Esophagus squamous epithelium (tissue), 4 donors: ENCODE measurements at regions not wholly inside any gene's neighbourhood (a gene's known extent, or its start where the extent isn't known, plus 50 kb on each side); places are given as distances from the start of the nearest gene placed in this dataset.

ENCODE experiments used
- POLR2A ChIP-seq, 4 donors: fragments of 450-650 bp; IDR thresholded peaks; one replicate each; pipeline ENCODE4 v1.6.1; 2017; ENCODE audit warnings: antibody characterized with exemption in 4 of 4, mild to moderate bottlenecking in 4 of 4, moderate library complexity in 3 of 4
- TF ChIP-seq, protein P1 (sequence below), 6 experiments: fragments of 450-650 bp in 4 of 6; fragments of 200-600 bp in 2 of 6; sonication (generic) in 2 of 6; IDR thresholded peaks; one replicate each; pipeline ENCODE4 v1.5.1; 2016 to 2019; ENCODE audit warnings: antibody characterized with exemption in 6 of 6, mild to moderate bottlenecking in 4 of 6, moderate library complexity in 4 of 6

DNA sequence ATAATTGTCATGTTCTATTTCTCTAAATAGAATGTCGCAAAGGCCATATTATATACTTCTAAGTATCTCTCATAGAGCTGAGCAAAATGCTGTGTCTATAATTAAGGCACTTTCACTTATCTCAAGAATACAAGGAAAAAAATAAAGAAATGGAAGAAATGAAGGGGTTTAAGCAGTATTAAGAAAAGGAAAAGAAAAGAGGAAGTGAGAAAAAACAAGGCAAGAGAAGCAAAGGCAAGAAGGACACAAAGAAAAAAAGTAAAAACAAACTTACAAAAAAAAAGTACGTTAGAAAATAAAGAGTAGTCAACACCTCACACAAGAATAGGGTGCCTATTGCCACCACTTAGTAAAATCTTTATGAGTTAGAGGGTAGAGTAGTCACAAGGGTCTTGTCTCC is 506.2 kb downstream of the GABRG2 start:
- TF ChIP-seq, protein P1, sequence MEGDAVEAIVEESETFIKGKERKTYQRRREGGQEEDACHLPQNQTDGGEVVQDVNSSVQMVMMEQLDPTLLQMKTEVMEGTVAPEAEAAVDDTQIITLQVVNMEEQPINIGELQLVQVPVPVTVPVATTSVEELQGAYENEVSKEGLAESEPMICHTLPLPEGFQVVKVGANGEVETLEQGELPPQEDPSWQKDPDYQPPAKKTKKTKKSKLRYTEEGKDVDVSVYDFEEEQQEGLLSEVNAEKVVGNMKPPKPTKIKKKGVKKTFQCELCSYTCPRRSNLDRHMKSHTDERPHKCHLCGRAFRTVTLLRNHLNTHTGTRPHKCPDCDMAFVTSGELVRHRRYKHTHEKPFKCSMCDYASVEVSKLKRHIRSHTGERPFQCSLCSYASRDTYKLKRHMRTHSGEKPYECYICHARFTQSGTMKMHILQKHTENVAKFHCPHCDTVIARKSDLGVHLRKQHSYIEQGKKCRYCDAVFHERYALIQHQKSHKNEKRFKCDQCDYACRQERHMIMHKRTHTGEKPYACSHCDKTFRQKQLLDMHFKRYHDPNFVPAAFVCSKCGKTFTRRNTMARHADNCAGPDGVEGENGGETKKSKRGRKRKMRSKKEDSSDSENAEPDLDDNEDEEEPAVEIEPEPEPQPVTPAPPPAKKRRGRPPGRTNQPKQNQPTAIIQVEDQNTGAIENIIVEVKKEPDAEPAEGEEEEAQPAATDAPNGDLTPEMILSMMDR (IDR thresholded peaks at IDR 0.05) = no peak
- no peak for TF ChIP-seq POLR2A (IDR thresholded peaks at IDR 0.05)
